Islet of Langerhans (tissue), 1 donor: ENCODE measurements at regions not wholly inside any gene's neighbourhood (a gene's known extent, or its start where the extent isn't known, plus 50 kb on each side); places are given as distances from the start of the nearest gene placed in this dataset.

Experiments
- FAIRE-seq: peaks from one replicate; lab custom pipeline; 2011; peaks lifted over from hg19 to GRCh38; lab: Jason Lieb, UNC

DNA sequence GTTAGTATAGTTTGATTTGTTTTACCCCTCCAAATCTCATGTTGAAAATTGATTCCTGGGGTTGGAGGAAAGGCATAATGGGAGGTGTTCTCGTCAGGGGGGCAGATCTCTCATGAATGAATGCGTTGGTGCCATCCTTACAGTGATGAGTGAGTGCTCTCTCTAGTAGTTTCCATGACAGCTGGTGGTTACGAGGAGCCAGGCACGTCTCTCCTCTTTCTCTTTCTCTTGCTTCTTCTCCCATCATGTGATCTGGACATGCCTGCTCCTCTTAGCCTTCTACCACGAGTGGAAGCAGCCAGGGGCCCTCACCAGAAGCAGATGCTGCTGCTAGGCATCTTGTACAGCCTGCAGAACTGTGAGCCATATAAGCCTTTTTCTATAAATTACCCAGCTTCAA, 454.1 kb downstream of the EFNA5 start:
- FAIRE-seq: no peak

- FAIRE-seq: no peak
These were observed 455.1 kb downstream of the EFNA5 start for GRCh38 chr5:107215611-107216010.

DNA sequence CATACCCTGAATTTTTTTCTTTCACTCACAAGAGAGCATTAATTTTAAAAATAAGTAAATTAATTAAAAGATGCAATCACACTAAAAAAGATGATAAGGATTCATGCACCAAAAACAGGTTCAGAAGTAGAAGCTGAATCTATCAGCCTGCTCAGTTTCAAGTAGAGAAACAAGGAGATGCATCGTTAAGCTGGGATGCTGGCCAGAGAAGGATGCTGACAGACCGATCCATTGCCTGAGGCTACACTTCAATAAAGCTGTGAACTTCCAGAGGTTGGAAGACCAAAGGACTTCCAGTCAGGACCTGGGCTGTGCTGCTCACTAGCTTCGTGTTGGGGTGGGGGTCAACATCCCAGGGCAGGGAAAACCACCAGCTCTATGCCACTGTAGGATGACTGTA, 457.7 kb downstream of the EFNA5 start:
- FAIRE-seq: no peak

DNA sequence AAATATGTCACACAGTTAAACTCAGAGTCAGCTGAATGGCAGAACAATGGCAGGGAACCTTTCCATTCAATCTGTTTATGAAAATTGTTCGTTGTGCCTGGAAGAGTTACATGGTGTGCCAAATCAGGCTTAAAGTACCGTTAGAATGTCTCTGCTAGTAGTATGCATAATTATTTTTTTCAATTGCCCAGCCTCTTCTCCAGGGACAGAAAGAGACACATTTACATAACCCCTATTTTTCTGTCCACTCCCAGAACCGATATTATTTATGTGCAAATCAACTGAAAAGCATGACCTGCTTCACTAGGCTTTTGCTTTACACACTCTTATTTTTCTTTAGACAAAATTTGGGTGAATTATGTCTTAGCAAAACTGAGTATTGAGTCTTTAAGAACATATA, 459.1 kb downstream of the EFNA5 start:
- no peak for FAIRE-seq

GRCh38 chr5:107208867-107209266, 461.9 kb downstream of the EFNA5 start:
- no peak for FAIRE-seq

DNA sequence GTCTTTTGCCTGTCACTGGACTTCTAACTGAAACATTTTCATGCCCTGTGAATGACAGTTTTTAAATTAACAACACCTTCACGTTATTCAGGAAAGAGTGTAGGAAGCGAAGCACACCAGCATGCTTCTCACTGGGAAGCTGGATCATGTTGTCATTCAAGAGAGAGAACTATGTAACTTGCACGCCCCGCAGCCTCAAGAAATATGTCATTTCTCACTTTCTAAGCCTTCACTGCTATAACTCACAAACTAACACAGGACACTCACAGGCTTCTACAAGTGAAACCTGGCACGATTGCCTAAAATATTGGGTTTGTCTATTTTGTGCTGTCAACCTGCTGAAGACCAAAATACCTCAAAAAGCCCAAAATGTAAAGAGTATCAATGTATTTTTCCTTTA, 466.3 kb downstream of the EFNA5 start:
- no peak for FAIRE-seq

DNA sequence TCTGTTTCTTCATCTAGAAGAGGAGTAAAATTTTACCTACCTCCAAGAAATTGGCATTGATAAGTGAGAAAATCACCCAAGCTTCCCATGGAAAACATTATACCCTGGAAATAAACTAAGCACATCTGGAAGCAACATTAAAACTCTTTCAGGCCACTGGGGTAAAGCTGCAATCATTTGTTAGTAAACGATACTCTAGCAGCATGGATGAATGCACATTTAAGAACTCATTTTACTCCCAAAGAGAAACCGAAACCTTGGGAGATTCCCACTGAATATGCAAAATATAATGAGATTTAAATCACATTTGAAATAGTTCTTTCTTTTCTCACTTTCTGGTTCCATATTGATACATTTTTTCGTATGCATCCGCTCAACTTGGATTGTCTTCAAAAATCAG, 467.5 kb downstream of the EFNA5 start:
- no peak for FAIRE-seq

DNA sequence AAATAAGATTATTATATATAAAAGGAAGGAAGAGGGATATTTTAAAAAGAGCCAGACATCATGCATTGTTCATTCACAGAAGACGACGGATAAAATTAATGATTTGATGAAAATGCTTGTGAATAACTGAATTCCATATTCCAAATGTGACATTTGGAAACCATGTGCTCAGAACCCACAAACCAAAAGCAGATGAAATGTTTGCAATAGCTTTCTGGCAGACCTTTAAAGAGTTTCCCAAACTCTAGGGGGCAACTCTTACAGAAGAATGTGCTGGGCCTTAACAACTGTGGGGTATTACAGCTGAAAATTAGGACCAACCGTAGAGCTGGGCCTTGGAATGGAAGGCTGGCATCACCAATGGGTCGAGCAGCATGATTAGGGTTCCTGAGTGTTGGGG, 471.0 kb downstream of the EFNA5 start:
- no peak for FAIRE-seq

DNA sequence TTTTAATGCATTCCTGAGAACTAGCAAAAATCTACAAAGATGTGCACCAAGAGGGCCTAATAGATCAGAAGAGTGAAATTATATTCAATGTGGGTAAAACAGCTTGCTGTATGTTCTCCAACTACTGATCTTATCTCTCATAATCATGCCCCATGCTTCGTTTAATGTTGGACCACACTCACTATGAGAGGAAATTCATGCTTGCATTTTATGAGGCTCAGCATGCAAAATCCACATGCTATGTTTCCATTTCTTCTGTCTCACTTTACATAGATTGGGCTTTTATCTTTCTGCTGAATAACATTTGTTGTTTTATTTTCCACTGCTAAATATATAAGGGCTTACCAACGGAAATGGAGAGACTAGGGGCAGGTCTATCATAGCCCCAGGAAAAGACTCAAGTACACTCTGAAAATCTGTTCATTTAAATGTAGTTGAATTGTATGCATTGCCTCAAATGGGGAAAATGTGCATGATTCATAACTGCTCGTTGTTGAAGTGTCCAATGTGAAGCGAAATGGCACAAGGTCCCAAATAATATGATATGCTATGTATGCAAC, 474.2 kb downstream of the EFNA5 start:
- no peak for FAIRE-seq

GRCh38 chr5:107195890-107196395, 474.8 kb downstream of the EFNA5 start:
- FAIRE-seq: no peak

DNA sequence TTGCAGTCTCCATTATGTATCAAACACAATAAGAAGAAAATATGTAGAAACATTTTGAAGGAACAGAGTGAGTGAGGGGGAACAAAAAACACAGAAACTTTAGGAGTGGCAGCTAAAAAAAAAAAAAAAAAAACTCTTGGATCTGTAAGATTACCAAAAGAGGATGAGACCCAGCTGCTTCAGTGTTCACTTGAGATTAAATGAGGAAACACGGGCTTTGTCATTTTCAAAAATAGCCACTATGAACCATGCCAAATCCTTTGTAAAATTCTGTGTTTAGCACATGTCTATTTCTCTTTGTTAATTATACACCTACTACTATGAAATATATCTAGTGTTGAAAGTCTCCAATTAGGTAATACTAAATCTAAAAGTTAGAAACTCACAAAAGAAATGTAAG, 485.9 kb downstream of the EFNA5 start:
- FAIRE-seq: no peak

DNA sequence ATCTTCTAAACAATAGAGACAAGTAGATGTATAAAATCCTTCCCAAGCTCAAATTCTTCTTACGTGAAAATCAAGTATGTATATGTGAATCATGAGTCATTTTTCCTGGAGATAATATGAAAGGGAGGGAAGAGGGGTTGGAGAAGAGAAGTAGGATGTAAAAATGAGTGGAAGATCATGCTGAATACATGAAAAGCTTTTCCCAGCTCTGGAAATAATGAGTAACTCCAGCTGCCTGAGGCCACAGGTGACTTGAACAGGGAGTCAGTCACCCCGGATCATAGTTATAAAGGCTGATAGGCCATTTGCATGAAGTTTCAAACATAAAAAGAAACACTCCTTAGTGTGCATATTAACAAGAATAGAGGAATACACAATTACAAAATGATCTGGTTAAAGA, 486.7 kb downstream of the EFNA5 start:
- FAIRE-seq: no peak

DNA sequence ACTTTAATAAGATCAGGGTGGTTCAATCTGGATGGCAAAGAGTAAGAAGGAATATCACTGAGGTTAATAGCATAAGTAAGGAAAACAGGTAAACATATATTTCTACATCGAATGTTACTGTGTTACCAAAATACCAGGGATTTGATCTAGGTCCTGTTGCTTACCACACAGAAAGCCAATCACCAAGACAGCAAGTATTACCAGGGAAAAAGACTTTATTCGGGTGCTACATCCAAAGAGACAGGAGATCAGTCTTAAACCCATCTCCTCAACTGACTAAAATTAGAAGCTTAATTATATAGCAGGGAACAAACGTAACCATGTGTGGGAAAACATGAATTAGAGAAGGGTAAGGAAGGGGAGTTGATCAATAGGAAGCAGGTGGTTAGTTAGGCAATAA, 500.1 kb downstream of the EFNA5 start:
- no peak for FAIRE-seq

- no peak for FAIRE-seq
These were observed 500.9 kb downstream of the EFNA5 start for GRCh38 chr5:107169867-107170266.

DNA sequence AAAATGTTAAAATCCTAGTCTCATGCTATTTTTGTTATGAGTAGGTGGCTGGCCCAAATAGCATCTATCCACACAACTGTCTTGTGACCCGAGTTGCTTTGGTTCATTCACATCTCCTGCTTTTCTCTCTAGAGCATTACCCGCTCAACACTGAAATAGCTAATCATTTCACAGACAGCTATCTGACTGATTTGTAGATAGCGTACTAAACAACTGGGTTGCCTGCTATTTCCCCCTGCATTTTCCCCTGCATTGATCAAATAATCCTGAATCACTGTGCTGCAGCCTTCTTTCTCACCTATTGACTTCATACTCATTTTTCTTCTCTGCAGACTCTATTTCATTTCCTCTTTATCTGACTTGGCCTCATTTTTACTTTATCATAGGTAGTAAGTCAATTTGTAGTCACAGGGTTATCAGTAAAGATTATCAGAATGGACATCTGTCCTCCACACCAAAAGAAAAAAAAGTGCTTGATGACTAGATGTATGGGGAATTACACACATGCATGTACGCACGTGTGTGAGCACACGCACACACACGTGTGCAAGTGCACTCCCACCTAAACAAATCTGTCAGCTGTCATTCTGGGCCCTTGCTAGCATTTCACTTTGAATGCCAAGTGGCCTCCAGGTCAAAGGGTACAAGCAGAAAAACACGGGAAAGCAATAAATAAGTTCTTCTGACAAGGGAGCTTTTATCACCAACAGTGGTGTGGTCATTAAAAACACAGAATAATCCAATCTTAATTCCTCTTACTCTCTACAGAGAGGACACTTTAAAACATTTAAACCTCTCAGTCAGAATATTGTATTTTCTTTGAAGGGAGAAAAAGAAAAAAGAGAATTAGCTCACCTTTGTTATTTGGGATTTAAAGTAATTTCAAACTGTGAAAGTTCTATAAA, 501.6 kb downstream of the EFNA5 start:
- no peak for FAIRE-seq

- no peak for FAIRE-seq
These were observed 502.7 kb downstream of the EFNA5 start for GRCh38 chr5:107168086-107168485.

DNA sequence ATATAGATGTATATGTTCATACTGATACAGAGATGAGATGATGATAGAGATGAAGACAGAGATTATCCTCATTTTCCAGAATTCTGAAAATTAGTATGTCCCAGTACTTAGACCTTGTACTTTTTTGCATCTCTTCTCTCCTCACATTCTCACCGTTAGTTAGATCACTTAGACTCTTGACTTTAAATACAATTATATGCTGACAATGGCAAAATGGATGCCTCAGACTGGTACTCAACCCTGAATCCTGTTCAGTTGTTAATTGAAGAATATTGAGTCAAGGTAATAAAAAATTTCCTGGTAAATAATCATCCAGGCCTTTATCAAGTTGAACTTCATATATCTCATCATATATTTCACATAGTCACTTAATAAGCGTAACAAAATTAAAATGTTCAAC, 505.4 kb downstream of the EFNA5 start:
- FAIRE-seq: no peak

DNA sequence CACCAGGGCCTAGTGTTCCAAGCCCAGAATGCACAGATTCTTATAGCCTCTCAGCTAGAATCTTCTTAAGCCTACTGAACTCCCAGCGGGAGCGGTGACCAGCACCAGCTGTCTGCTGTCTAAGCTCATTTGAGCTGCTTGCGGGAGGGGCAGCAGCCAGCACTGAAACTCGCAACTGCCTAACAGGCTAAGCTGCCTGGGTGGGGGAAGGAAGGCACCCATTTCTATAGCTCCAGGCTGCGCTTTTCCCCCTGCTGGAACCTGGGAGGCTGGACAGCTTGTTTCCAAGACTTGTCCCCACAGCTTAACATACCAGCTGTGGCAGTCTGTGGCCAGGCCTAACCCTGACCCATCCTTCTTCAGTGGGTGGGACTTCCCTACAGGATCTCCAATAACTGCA, 512.9 kb downstream of the EFNA5 start:
- FAIRE-seq: no peak

DNA sequence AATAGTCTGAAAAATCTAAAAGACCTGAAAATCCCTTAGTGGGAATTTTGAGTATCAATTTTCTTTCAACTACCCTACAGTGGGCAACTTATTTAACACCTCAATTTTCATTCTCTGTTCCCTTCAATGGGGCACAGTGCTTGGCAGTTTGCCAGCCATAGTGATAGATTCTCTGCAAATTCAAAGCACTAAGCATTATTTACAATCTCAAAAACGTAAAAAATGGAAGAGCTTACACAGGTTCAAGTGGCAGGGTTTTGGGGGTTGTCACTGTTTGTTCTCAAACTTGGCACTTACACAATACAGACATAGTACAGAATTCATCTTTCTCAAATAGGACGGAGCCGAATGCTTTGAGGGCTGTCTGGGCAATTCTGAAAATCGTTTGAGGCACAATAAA, 515.0 kb downstream of the EFNA5 start:
- no peak for FAIRE-seq

GRCh38 chr5:107154593-107154992, 516.1 kb downstream of the EFNA5 start:
- no peak for FAIRE-seq

- no peak for FAIRE-seq
These were observed 517.5 kb downstream of the EFNA5 start for GRCh38 chr5:107153283-107153682.

DNA sequence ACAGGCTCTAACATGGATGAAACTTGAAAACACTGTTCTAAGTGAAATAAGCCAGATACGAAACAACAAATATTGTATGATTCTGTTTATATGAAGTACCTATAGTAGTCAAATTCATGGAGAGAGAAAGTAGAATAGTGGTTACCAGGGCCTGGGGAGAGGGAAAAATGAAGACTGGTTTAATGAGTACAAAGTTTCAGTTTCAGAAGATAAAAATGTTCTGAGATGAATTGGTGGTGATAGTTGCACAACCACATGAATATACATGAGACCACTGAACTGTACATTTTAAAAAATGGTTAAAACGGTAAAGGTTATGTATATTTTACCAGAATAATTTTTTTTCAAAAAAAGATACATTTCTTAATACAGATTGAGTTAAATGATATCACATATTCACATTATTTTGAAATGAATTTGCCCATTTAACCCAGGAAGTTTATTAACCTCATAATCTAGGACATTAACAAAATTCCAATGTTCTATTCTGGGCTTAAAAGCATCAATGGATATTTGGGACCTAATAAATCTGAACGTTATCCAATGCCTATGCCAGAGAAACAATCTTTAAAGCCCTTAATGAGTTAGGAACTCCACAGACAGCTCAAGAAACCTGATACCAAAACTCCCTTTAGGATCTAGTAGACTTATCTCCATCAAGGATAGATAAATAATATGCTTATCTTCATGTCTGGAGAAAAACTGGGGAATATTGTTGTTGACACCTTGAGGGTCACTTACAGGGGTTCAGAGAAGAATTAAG, 521.3 kb downstream of the EFNA5 start:
- no peak for FAIRE-seq

DNA sequence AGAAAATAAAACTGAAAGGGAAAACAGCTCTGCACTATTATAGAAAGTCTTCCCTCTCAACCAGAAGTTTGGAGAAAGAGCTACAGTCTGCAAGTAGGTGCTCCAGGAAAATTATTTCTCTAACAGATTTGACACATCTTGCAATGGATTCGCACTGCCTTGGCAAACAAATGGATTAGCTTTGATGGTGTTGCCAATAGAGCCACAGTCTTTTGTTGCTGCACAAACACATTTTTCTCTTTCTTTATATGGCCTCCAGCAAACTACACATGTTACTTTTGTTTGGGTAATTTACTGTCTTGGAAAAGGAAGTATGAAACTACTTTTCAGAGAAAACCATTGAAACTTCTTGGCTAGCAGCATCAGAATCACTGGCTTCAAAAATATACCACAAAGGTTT, 523.1 kb downstream of the EFNA5 start:
- FAIRE-seq: no peak
